ENCODE measurements at regions not wholly inside any gene's neighbourhood (a gene's known extent, or its start where the extent isn't known, plus 50 kb on each side); places are given as distances from the start of the nearest gene placed in this dataset.

DNA sequence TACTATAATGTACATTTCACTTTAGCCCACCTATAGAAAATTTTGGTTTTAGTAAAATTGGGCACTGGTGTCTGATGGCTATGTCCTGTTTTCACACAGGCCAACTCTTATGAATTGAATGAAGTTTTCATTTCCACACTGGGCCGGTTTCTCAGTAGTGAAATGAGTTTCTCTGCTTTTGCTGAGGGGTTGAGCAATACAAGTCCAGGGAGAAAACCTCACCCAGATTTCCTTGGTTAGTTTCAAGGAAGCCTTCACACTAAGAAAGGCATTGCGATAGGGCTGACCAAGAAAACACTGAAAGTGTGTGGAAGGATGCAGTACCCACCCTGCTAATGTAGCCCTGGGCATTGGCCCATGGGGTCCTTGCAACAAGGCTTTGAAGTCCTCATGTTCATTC is 331.5 kb upstream of the CFAP20DC start:
- Histone ChIP-seq H3K9me3 (no peaks in the 10 kb centered on the region), H3K27me3 (no peaks in the 10 kb centered on the region), H3K27ac (no peak overlapping the region), H3K4me1 (no peaks in the 10 kb centered on the region), H3K4me3 (no peak overlapping the region), H3K36me3 (no peaks in the 10 kb centered on the region)
- intact Hi-C loops (cut with DNase I): no loop called here
- DNase-seq (ENCODE audit: extremely low spot score in 2 of 2): no peak
- no peak for TF ChIP-seq POLR2A (IDR thresholded peaks at IDR 0.05)
- TF ChIP-seq POLR2AphosphoS5 (IDR thresholded peaks at IDR 0.05; ENCODE audit: insufficient read depth in 1 of 2, low read depth in 1 of 2): no peak
- TF ChIP-seq, protein P1, sequence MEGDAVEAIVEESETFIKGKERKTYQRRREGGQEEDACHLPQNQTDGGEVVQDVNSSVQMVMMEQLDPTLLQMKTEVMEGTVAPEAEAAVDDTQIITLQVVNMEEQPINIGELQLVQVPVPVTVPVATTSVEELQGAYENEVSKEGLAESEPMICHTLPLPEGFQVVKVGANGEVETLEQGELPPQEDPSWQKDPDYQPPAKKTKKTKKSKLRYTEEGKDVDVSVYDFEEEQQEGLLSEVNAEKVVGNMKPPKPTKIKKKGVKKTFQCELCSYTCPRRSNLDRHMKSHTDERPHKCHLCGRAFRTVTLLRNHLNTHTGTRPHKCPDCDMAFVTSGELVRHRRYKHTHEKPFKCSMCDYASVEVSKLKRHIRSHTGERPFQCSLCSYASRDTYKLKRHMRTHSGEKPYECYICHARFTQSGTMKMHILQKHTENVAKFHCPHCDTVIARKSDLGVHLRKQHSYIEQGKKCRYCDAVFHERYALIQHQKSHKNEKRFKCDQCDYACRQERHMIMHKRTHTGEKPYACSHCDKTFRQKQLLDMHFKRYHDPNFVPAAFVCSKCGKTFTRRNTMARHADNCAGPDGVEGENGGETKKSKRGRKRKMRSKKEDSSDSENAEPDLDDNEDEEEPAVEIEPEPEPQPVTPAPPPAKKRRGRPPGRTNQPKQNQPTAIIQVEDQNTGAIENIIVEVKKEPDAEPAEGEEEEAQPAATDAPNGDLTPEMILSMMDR (IDR thresholded peaks at IDR 0.05): no peak

DNA sequence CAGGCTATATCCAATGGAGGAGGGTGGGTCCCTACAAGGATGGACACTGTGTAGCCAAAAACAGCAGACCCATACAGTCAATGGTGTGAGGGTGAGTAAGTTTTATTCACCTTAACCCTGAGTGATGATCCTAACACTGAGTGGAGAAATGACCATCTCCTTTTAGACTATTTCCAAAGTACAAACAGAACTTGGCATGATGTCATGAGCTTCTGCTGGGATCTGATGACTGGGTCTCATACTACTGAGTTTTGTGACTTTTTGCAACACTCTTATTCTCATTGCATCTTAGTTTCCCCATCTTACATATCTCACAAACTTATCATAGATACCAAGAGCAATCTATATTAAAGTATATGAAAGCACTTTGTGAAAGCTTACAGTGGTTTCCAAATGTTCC is 330.3 kb upstream of the CFAP20DC start:
- no peak for DNase-seq (ENCODE audit: extremely low spot score in 2 of 2)
- Histone ChIP-seq H3K4me3 (no peak overlapping the region), H3K27ac (no peak overlapping the region), H3K27me3 (no peaks in the 10 kb centered on the region), H3K9me3 (no peaks in the 10 kb centered on the region), H3K36me3 (no peaks in the 10 kb centered on the region), H3K4me1 (no peaks in the 10 kb centered on the region)
- intact Hi-C loops (cut with DNase I): no loop called here
- TF ChIP-seq POLR2A (IDR thresholded peaks at IDR 0.05) (no peak), POLR2AphosphoS5 (IDR thresholded peaks at IDR 0.05; ENCODE audit: insufficient read depth in 1 of 2, low read depth in 1 of 2) (no peak)
- TF ChIP-seq, protein P1 (IDR thresholded peaks at IDR 0.05): no peak

DNA sequence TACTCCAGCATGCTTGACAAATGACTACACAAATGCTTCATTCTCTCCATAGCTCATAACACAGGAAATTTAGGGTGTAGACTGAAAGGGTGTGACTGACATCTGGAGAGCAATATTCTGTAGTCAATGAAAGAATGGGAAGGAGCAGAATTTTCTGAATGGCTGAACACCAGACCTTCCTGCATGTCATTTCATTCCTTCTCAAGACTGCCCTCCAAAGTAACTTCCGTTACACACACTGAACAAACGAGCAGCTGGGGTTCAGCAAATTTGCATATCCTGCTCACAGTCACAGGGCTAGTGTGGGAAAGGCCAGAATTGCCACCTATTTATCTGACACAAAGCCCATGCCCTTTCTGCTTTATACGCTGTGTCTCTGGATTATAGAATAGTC is 325.0 kb upstream of the CFAP20DC start:
- DNase-seq (ENCODE audit: extremely low spot score in 2 of 2): no peak
- intact Hi-C loops (cut with DNase I): no loop called here
- no peaks in the 10 kb centered on the region for H3K9me3 ChIP-seq

DNA sequence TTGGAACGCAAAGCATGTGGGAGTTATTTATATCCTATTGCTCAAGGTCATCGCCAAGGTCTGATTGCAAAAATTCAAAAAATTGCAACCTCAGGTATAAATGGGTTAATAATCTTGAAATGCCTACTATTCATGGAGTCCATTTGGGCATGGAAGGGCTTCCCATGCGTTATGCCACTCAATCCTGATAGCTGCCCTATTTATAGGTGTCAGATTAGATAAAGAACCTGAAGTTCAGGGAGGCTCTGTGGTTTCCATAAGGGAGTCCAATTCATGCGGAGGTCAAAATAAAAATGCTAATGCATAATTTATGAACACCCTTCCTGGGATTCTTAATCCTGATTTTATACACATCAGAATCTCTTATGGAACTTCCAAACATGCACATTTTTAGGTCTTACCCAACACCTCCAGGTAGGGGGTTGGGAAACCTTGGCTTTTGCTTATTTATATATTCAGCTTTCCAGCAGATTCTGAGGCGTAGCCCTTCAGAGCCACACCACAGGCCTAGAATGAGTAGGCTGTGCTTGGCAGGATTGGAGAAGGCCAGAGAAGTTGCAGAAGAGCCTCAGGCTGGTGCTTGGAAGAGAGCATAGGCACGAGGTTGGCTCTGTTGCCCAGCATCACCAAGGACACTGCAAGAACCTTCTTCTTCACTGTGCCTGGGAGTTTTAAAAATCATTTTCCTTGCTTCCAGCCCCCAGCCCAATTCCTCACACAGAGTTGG is 324.4 kb upstream of the CFAP20DC start:
- Histone ChIP-seq H3K27me3 (no peaks in the 10 kb centered on the region), H3K4me1 (no peaks in the 10 kb centered on the region), H3K36me3 (no peaks in the 10 kb centered on the region), H3K27ac (no peak overlapping the region), H3K4me3 (no peak overlapping the region), H3K9me3 (no peaks in the 10 kb centered on the region)
- TF ChIP-seq, protein P1 (IDR thresholded peaks at IDR 0.05): no peak
- TF ChIP-seq POLR2A (IDR thresholded peaks at IDR 0.05): no peak
- TF ChIP-seq POLR2AphosphoS5 (IDR thresholded peaks at IDR 0.05; ENCODE audit: insufficient read depth in 1 of 2, low read depth in 1 of 2): no peak
- DNase-seq (ENCODE audit: extremely low spot score in 2 of 2): no peak
- intact Hi-C loops (cut with DNase I): no loop called here

More for the DNA sequence above, 325.0 kb upstream of the CFAP20DC start:
- TF ChIP-seq, protein P1 (IDR thresholded peaks at IDR 0.05): no peak
- TF ChIP-seq POLR2A (IDR thresholded peaks at IDR 0.05) (no peak), POLR2AphosphoS5 (IDR thresholded peaks at IDR 0.05; ENCODE audit: insufficient read depth in 1 of 2, low read depth in 1 of 2) (no peak)
- Histone ChIP-seq H3K27me3 (no peaks in the 10 kb centered on the region), H3K27ac (no peak overlapping the region), H3K36me3 (no peaks in the 10 kb centered on the region), H3K4me1 (no peaks in the 10 kb centered on the region), H3K4me3 (no peak overlapping the region)

DNA sequence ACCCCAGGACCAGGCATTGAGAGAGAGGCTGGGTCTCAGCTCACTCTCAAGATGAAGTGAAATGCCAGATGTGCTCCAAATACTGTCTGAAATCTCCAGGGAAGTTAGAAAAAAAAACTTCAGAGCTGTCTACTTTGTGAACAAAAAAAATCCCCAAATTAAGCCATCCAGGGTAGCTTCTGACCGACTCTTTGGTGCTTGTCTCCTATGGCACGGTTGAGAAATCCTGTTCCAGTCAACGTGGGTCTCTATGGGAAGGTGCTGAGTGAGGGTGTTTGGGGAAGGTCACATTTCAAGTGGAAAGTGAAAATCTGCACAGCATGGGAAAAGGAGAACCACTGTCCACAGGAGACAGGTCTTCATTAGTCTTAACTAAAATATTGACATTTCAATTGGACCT is 322.5 kb upstream of the CFAP20DC start:
- intact Hi-C loops (cut with DNase I): no loop called here
- Histone ChIP-seq H3K9me3 (no peaks in the 10 kb centered on the region), H3K4me3 (no peak overlapping the region), H3K4me1 (no peaks in the 10 kb centered on the region), H3K27ac (no peak overlapping the region), H3K27me3 (no peaks in the 10 kb centered on the region), H3K36me3 (no peaks in the 10 kb centered on the region)
- no peak for TF ChIP-seq POLR2AphosphoS5 (IDR thresholded peaks at IDR 0.05; ENCODE audit: insufficient read depth in 1 of 2, low read depth in 1 of 2)
- no peak for DNase-seq (ENCODE audit: extremely low spot score in 2 of 2)

All from vagina (tissue), 2 donors.